NT2/D1 (cell line): ENCODE measurements at regions not wholly inside any gene's neighbourhood (a gene's known extent, or its start where the extent isn't known, plus 50 kb on each side); places are given as distances from the start of the nearest gene placed in this dataset.

ENCODE experiments used
- DNase-seq: peaks from one replicate; pipeline ENCODE4 v3.0.0-alpha.2; 2011; ENCODE audit warnings: low read depth, low spot score
- H3K27me3 ChIP-seq: 2 replicates; pipeline ENCODE4 v1.6.0; 2011; ENCODE audit warnings: mild to moderate bottlenecking; ENCODE audit not compliant: insufficient read length, insufficient read depth
- H3K36me3 ChIP-seq: 2 replicates; pipeline ENCODE4 v1.6.1; 2011; ENCODE audit warnings: mild to moderate bottlenecking, low read length, mixed read lengths; ENCODE audit not compliant: insufficient read depth, insufficient read length
- H3K4me1 ChIP-seq: 2 replicates; pipeline ENCODE4 v1.5.1; 2011; ENCODE audit not compliant: insufficient read depth, insufficient read length
- H3K4me3 ChIP-seq: 2 replicates; pipeline ENCODE4 v1.5.1; 2011; ENCODE audit warnings: low read depth; ENCODE audit not compliant: insufficient read length
- H3K9ac ChIP-seq: 2 replicates; pipeline ENCODE4 v1.6.0; 2011; ENCODE audit warnings: low read depth; ENCODE audit not compliant: insufficient read length
- H3K9me3 ChIP-seq: 2 replicates; pipeline ENCODE4 v1.5.1; 2011; ENCODE audit warnings: mild to moderate bottlenecking, low read length; ENCODE audit not compliant: insufficient read depth
- SUZ12 ChIP-seq: IDR thresholded peaks from 2 replicates; pipeline ENCODE4 v1.6.1; 2011; ENCODE audit not compliant: insufficient read length, insufficient read depth; ENCODE audit errors: extremely low read depth
- YY1 ChIP-seq: IDR thresholded peaks from 2 replicates; pipeline ENCODE4 v1.6.1; 2011; ENCODE audit not compliant: insufficient read length, insufficient read depth
- ZNF274 ChIP-seq: IDR thresholded peaks from 2 replicates; pipeline ENCODE4 v1.6.1; 2011; ENCODE audit warnings: mild to moderate bottlenecking, low read depth, low read length

- TF ChIP-seq YY1: no peak
- no peak for TF ChIP-seq SUZ12
- no peak for TF ChIP-seq ZNF274
- Histone ChIP-seq H3K36me3 (no peaks in the 10 kb centered on the region), H3K9ac (no peak overlapping the region), H3K4me3 (no peak overlapping the region), H3K27me3 (no peaks in the 10 kb centered on the region), H3K9me3 (no peaks in the 10 kb centered on the region), H3K4me1 (no peaks in the 10 kb centered on the region)
- DNase-seq: no peak
These were observed 268.8 kb upstream of the SPRED2 start for GRCh38 chr2:65701191-65701590.

GRCh38 chr2:65700720-65701119 lies 268.3 kb upstream of the SPRED2 start:
- Histone ChIP-seq H3K27me3 (no peaks in the 10 kb centered on the region), H3K9ac (no peak overlapping the region), H3K9me3 (no peaks in the 10 kb centered on the region), H3K4me1 (no peaks in the 10 kb centered on the region), H3K36me3 (no peaks in the 10 kb centered on the region), H3K4me3 (no peak overlapping the region)
- DNase-seq: no peak
- no peak for TF ChIP-seq SUZ12
- TF ChIP-seq ZNF274: no peak
- no peak for TF ChIP-seq YY1

GRCh38 chr2:65700004-65700651 lies 267.7 kb upstream of the SPRED2 start:
- Histone ChIP-seq H3K9me3 (no peaks in the 10 kb centered on the region), H3K9ac (no peak overlapping the region), H3K4me3 (no peak overlapping the region), H3K4me1 (no peaks in the 10 kb centered on the region), H3K36me3 (no peaks in the 10 kb centered on the region), H3K27me3 (no peaks in the 10 kb centered on the region)
- TF ChIP-seq ZNF274: no peak
- no peak for TF ChIP-seq SUZ12
- TF ChIP-seq YY1: no peak
- no peak for DNase-seq

GRCh38 chr2:65691816-65692215 lies 259.4 kb upstream of the SPRED2 start:
- Histone ChIP-seq H3K4me1 (no peaks in the 10 kb centered on the region), H3K9me3 (no peaks in the 10 kb centered on the region), H3K36me3 (no peaks in the 10 kb centered on the region), H3K9ac (no peak overlapping the region), H3K4me3 (no peak overlapping the region), H3K27me3 (no peaks in the 10 kb centered on the region)
- DNase-seq: no peak
- TF ChIP-seq SUZ12 (no peak), ZNF274 (no peak)

GRCh38 chr2:65688141-65688886 lies 255.9 kb upstream of the SPRED2 start:
- no peaks in the 10 kb centered on the region for H3K4me1 ChIP-seq
- no peak for DNase-seq
- no peaks in the 10 kb centered on the region for H3K36me3 ChIP-seq
- no peak overlapping the region for H3K9ac ChIP-seq
- H3K9me3 ChIP-seq: no peaks in the 10 kb centered on the region
- TF ChIP-seq ZNF274 (no peak), SUZ12 (no peak), YY1 (no peak)
- no peaks in the 10 kb centered on the region for H3K27me3 ChIP-seq
- H3K4me3 ChIP-seq: no peak overlapping the region

- H3K4me1 ChIP-seq: no peaks in the 10 kb centered on the region
- DNase-seq: no peak
- H3K9ac ChIP-seq: no peak overlapping the region
These were observed 255.2 kb upstream of the SPRED2 start for GRCh38 chr2:65687614-65688013.

GRCh38 chr2:65686928-65687521 lies 254.6 kb upstream of the SPRED2 start:
- Histone ChIP-seq H3K9me3 (no peaks in the 10 kb centered on the region), H3K4me3 (no peak overlapping the region), H3K27me3 (no peaks in the 10 kb centered on the region), H3K9ac (no peak overlapping the region), H3K4me1 (no peaks in the 10 kb centered on the region), H3K36me3 (no peaks in the 10 kb centered on the region)
- DNase-seq: no peak
- TF ChIP-seq ZNF274 (no peak), YY1 (no peak), SUZ12 (no peak)

More at GRCh38 chr2:65687614-65688013, 255.2 kb upstream of the SPRED2 start:
- TF ChIP-seq ZNF274 (no peak), YY1 (no peak), SUZ12 (no peak)
- Histone ChIP-seq H3K4me3 (no peak overlapping the region), H3K36me3 (no peaks in the 10 kb centered on the region), H3K9me3 (no peaks in the 10 kb centered on the region), H3K27me3 (no peaks in the 10 kb centered on the region)
